WTC11 (cell line): ENCODE measurements at regions not wholly inside any gene's neighbourhood (a gene's known extent, or its start where the extent isn't known, plus 50 kb on each side); places are given as distances from the start of the nearest gene placed in this dataset.

Experiments
- ATAC-seq: fragments of 200-7000 bp; cut with Tn5 transposase; 2 replicates; pipeline ENCODE4 v1.10.0; 2021; ENCODE audit warnings: mild to moderate bottlenecking, moderate library complexity
- CTCF ChIA-PET: fragments of 300-600 bp; sonication (Branson Sonifier 250); formaldehyde crosslinking; loops from one replicate; lab custom pipeline; 2021; ENCODE audit warnings: antibody characterized with exemption; lab: Charles Lee
- POLR2A ChIA-PET: fragments of 350-600 bp; sonication (Branson Sonifier 250); formaldehyde crosslinking; loops from one replicate; lab custom pipeline; 2021; ENCODE audit warnings: antibody characterized with exemption; lab: Charles Lee
- DNase-seq: peaks from one replicate; pipeline ENCODE4 v3.0.0; 2021; ENCODE audit warnings: low spot score
- H3K27ac Mint-ChIP-seq: 2 replicates; pipeline ENCODE4 v1.8.0; 2021; ENCODE audit warnings: mixed read lengths
- H3K27me3 Mint-ChIP-seq: 2 replicates; pipeline ENCODE4 v1.8.0; 2021; ENCODE audit warnings: low read depth, mild to moderate bottlenecking, moderate library complexity, mixed read lengths
- H3K36me3 Mint-ChIP-seq: 2 replicates; pipeline ENCODE4 v1.8.0; 2021; ENCODE audit warnings: mixed read lengths
- H3K4me1 Mint-ChIP-seq: 2 replicates; pipeline ENCODE4 v1.8.0; 2022; ENCODE audit warnings: mixed read lengths
- H3K4me3 Mint-ChIP-seq: 2 replicates; pipeline ENCODE4 v1.8.0; 2021; ENCODE audit warnings: mild to moderate bottlenecking, moderate library complexity, mixed read lengths
- H3K9me3 Mint-ChIP-seq: 2 replicates; pipeline ENCODE4 v1.8.0; 2021; ENCODE audit warnings: mixed read lengths
- ATF1 ChIP-seq: sonication (generic); formaldehyde crosslinking; IDR thresholded peaks from 2 replicates; pipeline ENCODE4 v1.8.1; 2023; ENCODE audit warnings: mild to moderate bottlenecking, moderate library complexity, missing genetic modification reagents
- ATF2 ChIP-seq: sonication (generic); formaldehyde crosslinking; IDR thresholded peaks from 2 replicates; pipeline ENCODE4 v1.8.1; 2022; ENCODE audit warnings: low read depth, missing genetic modification reagents, borderline replicate concordance
- CDX4 ChIP-seq: fragments of 250-450 bp; sonication (Bioruptor Pico); IDR thresholded peaks from 2 replicates; pipeline ENCODE4 v1.9.0; 2021; ENCODE audit warnings: moderate library complexity, mild to moderate bottlenecking, inconsistent platforms, borderline replicate concordance
- FOXP4 ChIP-seq: sonication (generic); formaldehyde crosslinking; IDR thresholded peaks from 2 replicates; pipeline ENCODE4 v1.8.0; 2022; ENCODE audit warnings: mild to moderate bottlenecking, missing genetic modification reagents
- RELA ChIP-seq: sonication (generic); formaldehyde crosslinking; IDR thresholded peaks from 2 replicates; pipeline ENCODE4 v1.8.1; 2022; ENCODE audit warnings: missing genetic modification reagents, mild to moderate bottlenecking, borderline replicate concordance
- ZNF423 ChIP-seq: fragments of 250-450 bp; sonication (Bioruptor Pico); IDR thresholded peaks from 2 replicates; pipeline ENCODE4 v2.1.2; 2022; ENCODE audit warnings: mild to moderate bottlenecking, moderate library complexity
- TF ChIP-seq, protein P1 (sequence below): sonication (generic); formaldehyde crosslinking; IDR thresholded peaks from 2 replicates; pipeline ENCODE4 v1.8.1; 2023; ENCODE audit warnings: mild to moderate bottlenecking, moderate library complexity, missing genetic modification reagents
- TF ChIP-seq, protein P2 (sequence below): sonication (generic); formaldehyde crosslinking; IDR thresholded peaks from 2 replicates; pipeline ENCODE4 v1.8.0; 2022; ENCODE audit warnings: mild to moderate bottlenecking, missing genetic modification reagents
- TF ChIP-seq, protein P3 (sequence below): sonication (generic); formaldehyde crosslinking; IDR thresholded peaks from 2 replicates; pipeline ENCODE4 v1.8.1; 2023; ENCODE audit warnings: mild to moderate bottlenecking, missing genetic modification reagents, moderate library complexity
- TF ChIP-seq, protein P4 (sequence below): sonication (generic); formaldehyde crosslinking; IDR thresholded peaks from 2 replicates; pipeline ENCODE4 v1.8.1; 2023; ENCODE audit warnings: mild to moderate bottlenecking, missing genetic modification reagents, borderline replicate concordance
- TF ChIP-seq, protein P5 (sequence below): fragments of 250-450 bp; sonication (Bioruptor Pico); IDR thresholded peaks from 2 replicates; pipeline ENCODE4 v1.9.0; 2021; ENCODE audit warnings: mild to moderate bottlenecking, borderline replicate concordance
- TF ChIP-seq, protein P6 (sequence below): sonication (generic); formaldehyde crosslinking; IDR thresholded peaks from 2 replicates; pipeline ENCODE4 v1.8.0; 2023; ENCODE audit warnings: mild to moderate bottlenecking, missing genetic modification reagents
- TF ChIP-seq, protein P7 (sequence below): sonication (generic); formaldehyde crosslinking; IDR thresholded peaks from 2 replicates; pipeline ENCODE4 v1.8.1; 2023; ENCODE audit warnings: mild to moderate bottlenecking, missing genetic modification reagents

DNA sequence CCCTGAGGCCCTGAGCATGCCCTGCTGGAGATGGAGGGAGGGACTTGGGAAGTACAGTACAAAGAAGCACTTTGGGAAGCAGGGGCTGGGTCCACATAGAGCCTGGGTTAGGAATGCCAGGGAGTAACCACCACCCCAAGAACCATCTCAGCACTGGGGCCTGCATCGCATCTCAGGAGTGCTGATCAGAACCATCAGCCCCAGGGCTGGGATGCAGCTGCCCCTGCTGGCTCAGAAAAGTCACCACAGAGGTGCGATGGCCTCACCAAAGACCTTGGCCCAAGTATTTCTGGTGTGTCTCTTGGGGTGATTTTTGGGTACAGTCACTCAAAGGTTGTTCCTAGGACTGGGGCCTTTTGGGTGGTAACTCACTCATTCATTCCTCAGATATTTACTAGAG lies 236.8 kb upstream of the MVB12B start:
- DNase-seq: no peak
- Mint-ChIP-seq H3K4me3 (no peak overlapping the region), H3K9me3 (no peaks in the 10 kb centered on the region), H3K27ac (no peak overlapping the region), H3K4me1 (no peaks in the 10 kb centered on the region), H3K27me3 (no peaks in the 10 kb centered on the region), H3K36me3 (no peaks in the 10 kb centered on the region)
- ChIA-PET CTCF (no interaction called here), POLR2A (no interaction called here)
- no peak for ATAC-seq
- TF ChIP-seq, protein P1, sequence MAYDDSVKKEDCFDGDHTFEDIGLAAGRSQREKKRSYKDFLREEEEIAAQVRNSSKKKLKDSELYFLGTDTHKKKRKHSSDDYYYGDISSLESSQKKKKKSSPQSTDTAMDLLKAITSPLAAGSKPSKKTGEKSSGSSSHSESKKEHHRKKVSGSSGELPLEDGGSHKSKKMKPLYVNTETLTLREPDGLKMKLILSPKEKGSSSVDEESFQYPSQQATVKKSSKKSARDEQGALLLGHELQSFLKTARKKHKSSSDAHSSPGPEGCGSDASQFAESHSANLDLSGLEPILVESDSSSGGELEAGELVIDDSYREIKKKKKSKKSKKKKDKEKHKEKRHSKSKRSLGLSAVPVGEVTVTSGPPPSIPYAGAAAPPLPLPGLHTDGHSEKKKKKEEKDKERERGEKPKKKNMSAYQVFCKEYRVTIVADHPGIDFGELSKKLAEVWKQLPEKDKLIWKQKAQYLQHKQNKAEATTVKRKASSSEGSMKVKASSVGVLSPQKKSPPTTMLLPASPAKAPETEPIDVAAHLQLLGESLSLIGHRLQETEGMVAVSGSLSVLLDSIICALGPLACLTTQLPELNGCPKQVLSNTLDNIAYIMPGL (CRISPR knock-in tag): no peak
- TF ChIP-seq, protein P2, sequence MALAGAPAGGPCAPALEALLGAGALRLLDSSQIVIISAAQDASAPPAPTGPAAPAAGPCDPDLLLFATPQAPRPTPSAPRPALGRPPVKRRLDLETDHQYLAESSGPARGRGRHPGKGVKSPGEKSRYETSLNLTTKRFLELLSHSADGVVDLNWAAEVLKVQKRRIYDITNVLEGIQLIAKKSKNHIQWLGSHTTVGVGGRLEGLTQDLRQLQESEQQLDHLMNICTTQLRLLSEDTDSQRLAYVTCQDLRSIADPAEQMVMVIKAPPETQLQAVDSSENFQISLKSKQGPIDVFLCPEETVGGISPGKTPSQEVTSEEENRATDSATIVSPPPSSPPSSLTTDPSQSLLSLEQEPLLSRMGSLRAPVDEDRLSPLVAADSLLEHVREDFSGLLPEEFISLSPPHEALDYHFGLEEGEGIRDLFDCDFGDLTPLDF: no peak
- TF ChIP-seq ATF2 (no peak), CDX4 (CRISPR knock-in tag) (no peak), ATF1 (CRISPR knock-in tag) (no peak), RELA (CRISPR knock-in tag) (no peak), FOXP4 (CRISPR knock-in tag) (no peak), ZNF423 (CRISPR knock-in tag) (no peak)
- TF ChIP-seq, protein P3, sequence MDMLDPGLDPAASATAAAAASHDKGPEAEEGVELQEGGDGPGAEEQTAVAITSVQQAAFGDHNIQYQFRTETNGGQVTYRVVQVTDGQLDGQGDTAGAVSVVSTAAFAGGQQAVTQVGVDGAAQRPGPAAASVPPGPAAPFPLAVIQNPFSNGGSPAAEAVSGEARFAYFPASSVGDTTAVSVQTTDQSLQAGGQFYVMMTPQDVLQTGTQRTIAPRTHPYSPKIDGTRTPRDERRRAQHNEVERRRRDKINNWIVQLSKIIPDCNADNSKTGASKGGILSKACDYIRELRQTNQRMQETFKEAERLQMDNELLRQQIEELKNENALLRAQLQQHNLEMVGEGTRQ (CRISPR knock-in tag): no peak
- TF ChIP-seq, protein P4, sequence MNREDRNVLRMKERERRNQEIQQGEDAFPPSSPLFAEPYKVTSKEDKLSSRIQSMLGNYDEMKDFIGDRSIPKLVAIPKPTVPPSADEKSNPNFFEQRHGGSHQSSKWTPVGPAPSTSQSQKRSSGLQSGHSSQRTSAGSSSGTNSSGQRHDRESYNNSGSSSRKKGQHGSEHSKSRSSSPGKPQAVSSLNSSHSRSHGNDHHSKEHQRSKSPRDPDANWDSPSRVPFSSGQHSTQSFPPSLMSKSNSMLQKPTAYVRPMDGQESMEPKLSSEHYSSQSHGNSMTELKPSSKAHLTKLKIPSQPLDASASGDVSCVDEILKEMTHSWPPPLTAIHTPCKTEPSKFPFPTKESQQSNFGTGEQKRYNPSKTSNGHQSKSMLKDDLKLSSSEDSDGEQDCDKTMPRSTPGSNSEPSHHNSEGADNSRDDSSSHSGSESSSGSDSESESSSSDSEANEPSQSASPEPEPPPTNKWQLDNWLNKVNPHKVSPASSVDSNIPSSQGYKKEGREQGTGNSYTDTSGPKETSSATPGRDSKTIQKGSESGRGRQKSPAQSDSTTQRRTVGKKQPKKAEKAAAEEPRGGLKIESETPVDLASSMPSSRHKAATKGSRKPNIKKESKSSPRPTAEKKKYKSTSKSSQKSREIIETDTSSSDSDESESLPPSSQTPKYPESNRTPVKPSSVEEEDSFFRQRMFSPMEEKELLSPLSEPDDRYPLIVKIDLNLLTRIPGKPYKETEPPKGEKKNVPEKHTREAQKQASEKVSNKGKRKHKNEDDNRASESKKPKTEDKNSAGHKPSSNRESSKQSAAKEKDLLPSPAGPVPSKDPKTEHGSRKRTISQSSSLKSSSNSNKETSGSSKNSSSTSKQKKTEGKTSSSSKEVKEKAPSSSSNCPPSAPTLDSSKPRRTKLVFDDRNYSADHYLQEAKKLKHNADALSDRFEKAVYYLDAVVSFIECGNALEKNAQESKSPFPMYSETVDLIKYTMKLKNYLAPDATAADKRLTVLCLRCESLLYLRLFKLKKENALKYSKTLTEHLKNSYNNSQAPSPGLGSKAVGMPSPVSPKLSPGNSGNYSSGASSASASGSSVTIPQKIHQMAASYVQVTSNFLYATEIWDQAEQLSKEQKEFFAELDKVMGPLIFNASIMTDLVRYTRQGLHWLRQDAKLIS: no peak
- TF ChIP-seq, protein P5, sequence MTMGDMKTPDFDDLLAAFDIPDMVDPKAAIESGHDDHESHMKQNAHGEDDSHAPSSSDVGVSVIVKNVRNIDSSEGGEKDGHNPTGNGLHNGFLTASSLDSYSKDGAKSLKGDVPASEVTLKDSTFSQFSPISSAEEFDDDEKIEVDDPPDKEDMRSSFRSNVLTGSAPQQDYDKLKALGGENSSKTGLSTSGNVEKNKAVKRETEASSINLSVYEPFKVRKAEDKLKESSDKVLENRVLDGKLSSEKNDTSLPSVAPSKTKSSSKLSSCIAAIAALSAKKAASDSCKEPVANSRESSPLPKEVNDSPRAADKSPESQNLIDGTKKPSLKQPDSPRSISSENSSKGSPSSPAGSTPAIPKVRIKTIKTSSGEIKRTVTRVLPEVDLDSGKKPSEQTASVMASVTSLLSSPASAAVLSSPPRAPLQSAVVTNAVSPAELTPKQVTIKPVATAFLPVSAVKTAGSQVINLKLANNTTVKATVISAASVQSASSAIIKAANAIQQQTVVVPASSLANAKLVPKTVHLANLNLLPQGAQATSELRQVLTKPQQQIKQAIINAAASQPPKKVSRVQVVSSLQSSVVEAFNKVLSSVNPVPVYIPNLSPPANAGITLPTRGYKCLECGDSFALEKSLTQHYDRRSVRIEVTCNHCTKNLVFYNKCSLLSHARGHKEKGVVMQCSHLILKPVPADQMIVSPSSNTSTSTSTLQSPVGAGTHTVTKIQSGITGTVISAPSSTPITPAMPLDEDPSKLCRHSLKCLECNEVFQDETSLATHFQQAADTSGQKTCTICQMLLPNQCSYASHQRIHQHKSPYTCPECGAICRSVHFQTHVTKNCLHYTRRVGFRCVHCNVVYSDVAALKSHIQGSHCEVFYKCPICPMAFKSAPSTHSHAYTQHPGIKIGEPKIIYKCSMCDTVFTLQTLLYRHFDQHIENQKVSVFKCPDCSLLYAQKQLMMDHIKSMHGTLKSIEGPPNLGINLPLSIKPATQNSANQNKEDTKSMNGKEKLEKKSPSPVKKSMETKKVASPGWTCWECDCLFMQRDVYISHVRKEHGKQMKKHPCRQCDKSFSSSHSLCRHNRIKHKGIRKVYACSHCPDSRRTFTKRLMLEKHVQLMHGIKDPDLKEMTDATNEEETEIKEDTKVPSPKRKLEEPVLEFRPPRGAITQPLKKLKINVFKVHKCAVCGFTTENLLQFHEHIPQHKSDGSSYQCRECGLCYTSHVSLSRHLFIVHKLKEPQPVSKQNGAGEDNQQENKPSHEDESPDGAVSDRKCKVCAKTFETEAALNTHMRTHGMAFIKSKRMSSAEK (CRISPR knock-in tag): no peak
- TF ChIP-seq, protein P6, sequence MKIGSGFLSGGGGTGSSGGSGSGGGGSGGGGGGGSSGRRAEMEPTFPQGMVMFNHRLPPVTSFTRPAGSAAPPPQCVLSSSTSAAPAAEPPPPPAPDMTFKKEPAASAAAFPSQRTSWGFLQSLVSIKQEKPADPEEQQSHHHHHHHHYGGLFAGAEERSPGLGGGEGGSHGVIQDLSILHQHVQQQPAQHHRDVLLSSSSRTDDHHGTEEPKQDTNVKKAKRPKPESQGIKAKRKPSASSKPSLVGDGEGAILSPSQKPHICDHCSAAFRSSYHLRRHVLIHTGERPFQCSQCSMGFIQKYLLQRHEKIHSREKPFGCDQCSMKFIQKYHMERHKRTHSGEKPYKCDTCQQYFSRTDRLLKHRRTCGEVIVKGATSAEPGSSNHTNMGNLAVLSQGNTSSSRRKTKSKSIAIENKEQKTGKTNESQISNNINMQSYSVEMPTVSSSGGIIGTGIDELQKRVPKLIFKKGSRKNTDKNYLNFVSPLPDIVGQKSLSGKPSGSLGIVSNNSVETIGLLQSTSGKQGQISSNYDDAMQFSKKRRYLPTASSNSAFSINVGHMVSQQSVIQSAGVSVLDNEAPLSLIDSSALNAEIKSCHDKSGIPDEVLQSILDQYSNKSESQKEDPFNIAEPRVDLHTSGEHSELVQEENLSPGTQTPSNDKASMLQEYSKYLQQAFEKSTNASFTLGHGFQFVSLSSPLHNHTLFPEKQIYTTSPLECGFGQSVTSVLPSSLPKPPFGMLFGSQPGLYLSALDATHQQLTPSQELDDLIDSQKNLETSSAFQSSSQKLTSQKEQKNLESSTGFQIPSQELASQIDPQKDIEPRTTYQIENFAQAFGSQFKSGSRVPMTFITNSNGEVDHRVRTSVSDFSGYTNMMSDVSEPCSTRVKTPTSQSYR (CRISPR knock-in tag): no peak
- TF ChIP-seq, protein P7, sequence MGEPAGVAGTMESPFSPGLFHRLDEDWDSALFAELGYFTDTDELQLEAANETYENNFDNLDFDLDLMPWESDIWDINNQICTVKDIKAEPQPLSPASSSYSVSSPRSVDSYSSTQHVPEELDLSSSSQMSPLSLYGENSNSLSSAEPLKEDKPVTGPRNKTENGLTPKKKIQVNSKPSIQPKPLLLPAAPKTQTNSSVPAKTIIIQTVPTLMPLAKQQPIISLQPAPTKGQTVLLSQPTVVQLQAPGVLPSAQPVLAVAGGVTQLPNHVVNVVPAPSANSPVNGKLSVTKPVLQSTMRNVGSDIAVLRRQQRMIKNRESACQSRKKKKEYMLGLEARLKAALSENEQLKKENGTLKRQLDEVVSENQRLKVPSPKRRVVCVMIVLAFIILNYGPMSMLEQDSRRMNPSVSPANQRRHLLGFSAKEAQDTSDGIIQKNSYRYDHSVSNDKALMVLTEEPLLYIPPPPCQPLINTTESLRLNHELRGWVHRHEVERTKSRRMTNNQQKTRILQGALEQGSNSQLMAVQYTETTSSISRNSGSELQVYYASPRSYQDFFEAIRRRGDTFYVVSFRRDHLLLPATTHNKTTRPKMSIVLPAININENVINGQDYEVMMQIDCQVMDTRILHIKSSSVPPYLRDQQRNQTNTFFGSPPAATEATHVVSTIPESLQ: no peak
- TF ChIP-seq, all 79 proteins: peak for 0
